GM18517 (cell line): ENCODE measurements at regions not wholly inside any gene's neighbourhood (a gene's known extent, or its start where the extent isn't known, plus 50 kb on each side); places are given as distances from the start of the nearest gene placed in this dataset.
"Not testable (repeated sequence)": the region's sequence is repeated elsewhere in the genome, so short reads cannot be mapped to it uniquely, and the experiment has no call there.

Experiments
- ATAC-seq: cut with Tn5 transposase; IDR thresholded peaks from one replicate; pipeline ENCODE4 v1.9.1; 2021; ENCODE audit warnings: mild to moderate bottlenecking, moderate library complexity; ENCODE audit not compliant: unreplicated experiment

- ATAC-seq: no peak
These were observed 854.6 kb downstream of the TRIML1 start for GRCh38 chr4:188993871-188994270.

- no peak for ATAC-seq
These were observed 862.2 kb downstream of the TRIML1 start for GRCh38 chr4:189001283-189001970.

GRCh38 chr4:189001971-189002450, 862.8 kb downstream of the TRIML1 start:
- ATAC-seq: no peak

GRCh38 chr4:189002475-189002874, 863.2 kb downstream of the TRIML1 start:
- ATAC-seq: no peak

GRCh38 chr4:189010452-189011217, 871.4 kb downstream of the TRIML1 start:
- ATAC-seq: not testable (repeated sequence)

GRCh38 chr4:189021831-189022230, 882.6 kb downstream of the TRIML1 start:
- no peak for ATAC-seq

GRCh38 chr4:189022440-189023035, 883.3 kb downstream of the TRIML1 start:
- no peak for ATAC-seq

GRCh38 chr4:189029976-189030504, 890.8 kb downstream of the TRIML1 start:
- ATAC-seq: no peak

- ATAC-seq: no peak
These were observed 893.5 kb downstream of the TRIML1 start for GRCh38 chr4:189032606-189033338.

GRCh38 chr4:189033801-189034347, 894.6 kb downstream of the TRIML1 start:
- ATAC-seq: no peak

- ATAC-seq: no peak
These were observed 895.9 kb downstream of the TRIML1 start for GRCh38 chr4:189035091-189035490.

- no peak for ATAC-seq
These were observed 896.4 kb downstream of the TRIML1 start for GRCh38 chr4:189035654-189036053.

- ATAC-seq: no peak
These were observed 897.7 kb downstream of the TRIML1 start for GRCh38 chr4:189036906-189037305.

- ATAC-seq: no peak
These were observed 894.0 kb upstream of the FRG1 start for GRCh38 chr4:189046642-189047041.

GRCh38 chr4:189048119-189048518, 892.6 kb upstream of the FRG1 start:
- no peak for ATAC-seq

GRCh38 chr4:189049682-189050081, 891.0 kb upstream of the FRG1 start:
- no peak for ATAC-seq

GRCh38 chr4:189050643-189051042, 890.0 kb upstream of the FRG1 start:
- ATAC-seq: no peak

- ATAC-seq: no peak
These were observed 887.1 kb upstream of the FRG1 start for GRCh38 chr4:189053621-189054020.

GRCh38 chr4:189060104-189060503, 880.6 kb upstream of the FRG1 start:
- ATAC-seq: no peak

GRCh38 chr4:189062047-189062820, 878.4 kb upstream of the FRG1 start:
- ATAC-seq: no peak
